HepG2 (cell line): ENCODE measurements at regions not wholly inside any gene's neighbourhood (a gene's known extent, or its start where the extent isn't known, plus 50 kb on each side); places are given as distances from the start of the nearest gene placed in this dataset.

Experiments
- ATAC-seq: fragments of 200-7000 bp; cut with Tn5 transposase; 3 replicates; pipeline ENCODE4 v1.9.1; 2020; ENCODE audit warnings: mild to moderate bottlenecking, moderate library complexity
- BruUV-seq: library from RNA; stranded (reverse); fragments of 400-500 nt; replicated peaks from 2 replicates; lab custom pipeline; 2021; lab: Mats Ljungman, UMichigan
- CTCF ChIA-PET: fragments of 300-600 bp; formaldehyde crosslinking; extraction: SDS; loops from one replicate; lab custom pipeline; 2021; ENCODE audit warnings: low total read pairs, inconsistent platforms, low intra/inter-chr PET ratio; lab: Yijun Ruan, JAX
- POLR2A ChIA-PET: fragments of 350-600 bp; sonication (Branson Sonifier 250); formaldehyde crosslinking; loops from one replicate; lab custom pipeline; 2020; ENCODE audit warnings: antibody characterized with exemption, inconsistent platforms; lab: Yijun Ruan, JAX
- DNase-seq: peaks from one replicate; pipeline ENCODE4 v3.0.0-alpha.2; 2015; ENCODE audit warnings: low spot score
- FAIRE-seq: peaks from 3 replicates; lab custom pipeline; 2011; peaks lifted over from hg19 to GRCh38; lab: Jason Lieb, UNC
- H2AFZ ChIP-seq: one replicate; pipeline ENCODE4 v1.6.1; 2011; ENCODE audit warnings: low read length, inconsistent platforms
- H3K27ac ChIP-seq: fragments of 300-600 bp; 3 replicates; pipeline ENCODE4 v1.8.0; 2011; ENCODE audit warnings: mixed run types, mild to moderate bottlenecking, mixed read lengths, low read length, inconsistent platforms; ENCODE audit not compliant: insufficient read depth; ENCODE audit errors: extremely low read length
- H3K27me3 ChIP-seq, 2 experiments: fragments of 200-600 bp in 1 of 2; 2 replicates in 1 of 2; 3 replicates in 1 of 2; pipeline versions ENCODE4 v1.6.0 to v1.8.0; 2011; ENCODE audit warnings: low read length in 2 of 2, mild to moderate bottlenecking in 2 of 2, moderate library complexity in 2 of 2, inconsistent platforms in 1 of 2; ENCODE audit not compliant: insufficient read depth in 2 of 2, control insufficient read depth in 1 of 2
- H3K36me3 ChIP-seq, 2 experiments: fragments of 200-600 bp in 1 of 2; replicated peaks in 1 of 2; 2 replicates in 1 of 2; 3 replicates in 1 of 2; pipeline versions ENCODE4 v1.5.1 to v1.8.0; 2011; ENCODE audit warnings: low read length in 2 of 2, inconsistent platforms in 1 of 2; ENCODE audit not compliant: insufficient read depth in 2 of 2, control insufficient read depth in 1 of 2
- H3K4me1 ChIP-seq: 2 replicates; pipeline ENCODE4 v1.5.1; 2012; ENCODE audit warnings: low read length, inconsistent platforms; ENCODE audit not compliant: insufficient read depth
- H3K4me2 ChIP-seq: 2 replicates; pipeline ENCODE4 v1.6.0; 2011; ENCODE audit warnings: low read depth, low read length, inconsistent platforms
- H3K4me3 ChIP-seq, 3 experiments: fragments of 200-600 bp in 1 of 3; sonication (generic), shearing (Covaris generic) in 1 of 3; replicated peaks in 1 of 3; 2 replicates each; pipeline ENCODE4 v1.5.1; 2011 to 2016; ENCODE audit warnings: low read length in 3 of 3, inconsistent platforms in 2 of 3, low read depth in 2 of 3, mild to moderate bottlenecking in 2 of 3, control low read depth in 1 of 3, mixed read lengths in 1 of 3; ENCODE audit not compliant: insufficient read depth in 1 of 3
- H3K79me2 ChIP-seq: one replicate; pipeline ENCODE4 v1.6.1; 2011; ENCODE audit warnings: low read length, inconsistent platforms; ENCODE audit not compliant: insufficient read depth
- H3K9ac ChIP-seq: 2 replicates; pipeline ENCODE4 v1.6.0; 2011; ENCODE audit warnings: mild to moderate bottlenecking, low read depth, low read length, inconsistent platforms; ENCODE audit not compliant: insufficient read depth
- H3K9me3 ChIP-seq: 2 replicates; pipeline ENCODE4 v1.5.1; 2012; ENCODE audit warnings: mild to moderate bottlenecking, low read length
- H4K20me1 ChIP-seq: 2 replicates; pipeline ENCODE4 v1.6.0; 2011; ENCODE audit warnings: inconsistent platforms, mild to moderate bottlenecking, low read length, moderate library complexity; ENCODE audit not compliant: insufficient read depth
- ATF7 ChIP-seq, 2 experiments: fragments of 450-650 bp in 1 of 2; sonication (generic) in 1 of 2; formaldehyde crosslinking in 1 of 2; IDR thresholded peaks; 2 replicates each; pipeline versions ENCODE4 v1.4.0 to v1.6.1; 2016 to 2020; ENCODE audit warnings: antibody characterized with exemption in 1 of 2, mild to moderate bottlenecking in 1 of 2, missing genetic modification reagents in 1 of 2
- CREB1 ChIP-seq, 2 experiments: fragments of 450-650 bp in 1 of 2; IDR thresholded peaks; 2 replicates each; pipeline ENCODE4 v1.6.1; 2016 to 2017; ENCODE audit warnings: control low read depth in 1 of 2, mild to moderate bottlenecking in 1 of 2, missing compliant biosample characterization in 1 of 2, missing genetic modification characterization in 1 of 2
- DBP ChIP-seq: sonication (generic); formaldehyde crosslinking; IDR thresholded peaks from 2 replicates; pipeline ENCODE4 v1.4.0; 2020; ENCODE audit warnings: missing genetic modification reagents; ENCODE audit errors: not compliant biosample characterization
- NFYC ChIP-seq: IDR thresholded peaks from 2 replicates; pipeline ENCODE4 v1.6.1; 2016; ENCODE audit warnings: missing genetic modification reagents, missing compliant biosample characterization
- RAD21 ChIP-seq: fragments of 450-650 bp; formaldehyde crosslinking; IDR thresholded peaks from 2 replicates; pipeline ENCODE4 v1.5.0; 2020; ENCODE audit warnings: mild to moderate bottlenecking
- SAP130 ChIP-seq: IDR thresholded peaks from 2 replicates; pipeline ENCODE4 v1.6.1; 2016; ENCODE audit warnings: low read depth
- SIX4 ChIP-seq: sonication (generic); formaldehyde crosslinking; IDR thresholded peaks from 2 replicates; pipeline ENCODE4 v1.4.0; 2020; ENCODE audit warnings: missing genetic modification reagents
- TEAD3 ChIP-seq: optimal IDR thresholded peaks from 2 replicates; pipeline ENCODE3; 2016; ENCODE audit warnings: borderline replicate concordance
- THAP11 ChIP-seq: IDR thresholded peaks from 2 replicates; pipeline ENCODE4 v1.6.1; 2016; ENCODE audit warnings: missing biosample characterization, missing genetic modification reagents
- ZNF253 ChIP-seq: sonication (generic); formaldehyde crosslinking; IDR thresholded peaks from 2 replicates; pipeline ENCODE4 v1.8.0; 2022; ENCODE audit warnings: mild to moderate bottlenecking, missing genetic modification reagents, borderline replicate concordance
- ZNF619 ChIP-seq: sonication (generic); formaldehyde crosslinking; IDR thresholded peaks from 2 replicates; pipeline ENCODE4 v1.4.0; 2020; ENCODE audit warnings: mild to moderate bottlenecking, missing genetic modification reagents
- ZNF772 ChIP-seq: sonication (generic); formaldehyde crosslinking; IDR thresholded peaks from 2 replicates; pipeline ENCODE4 v1.5.0; 2020; ENCODE audit warnings: mild to moderate bottlenecking, missing genetic modification reagents
- WGBS: methylation state at CpG from one replicate; pipeline ENCODE4 v1.1.6; 2017; ENCODE audit warnings: low lambda C conversion rate; 5-methylcytosine and 5-hydroxymethylcytosine counted together
- in situ Hi-C: cut with HindIII; loops from 2 replicates; pipeline ENCODE4 v1.10.0; 2017; ENCODE audit warnings: low pct_unique_long_range_greater_than_20kb; ENCODE audit not compliant: extremely low pct_ligation_motif_present
- intact Hi-C: fragments of 100-400 bp; cut with micrococcal nuclease; formaldehyde crosslinking; loops from one replicate; pipeline ENCODE4 v1.10.0; 2022; ENCODE audit not compliant: unreplicated experiment
- TF ChIP-seq, protein P1 (sequence below): sonication (generic); formaldehyde crosslinking; IDR thresholded peaks from 2 replicates; pipeline ENCODE4 v1.4.0; 2020; ENCODE audit warnings: low read depth, missing genetic modification reagents
- TF ChIP-seq, protein P2 (sequence below): sonication (generic); formaldehyde crosslinking; IDR thresholded peaks from 2 replicates; pipeline ENCODE4 v1.4.0; 2020; ENCODE audit warnings: mild to moderate bottlenecking, missing genetic modification reagents

DNA sequence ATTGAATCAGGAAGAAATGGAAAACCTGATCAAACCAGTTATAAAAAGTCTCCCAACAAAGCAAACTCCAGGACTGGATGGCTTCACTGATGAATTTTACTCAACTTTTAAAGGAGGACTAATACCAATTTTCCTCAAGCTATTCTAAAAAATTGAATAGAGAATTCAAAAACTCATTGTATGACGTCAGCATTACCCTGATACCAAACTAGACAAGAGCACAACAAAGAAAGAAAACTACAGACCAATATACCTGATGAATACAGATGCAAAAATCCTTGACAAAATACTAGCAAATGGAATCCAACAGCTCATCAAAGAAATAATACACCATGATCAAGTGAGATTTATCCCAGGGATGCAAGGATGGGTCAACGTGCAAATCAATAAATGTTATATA is 172.9 kb downstream of the FNDC1 start:
- H3K27me3 ChIP-seq: no peaks in the 10 kb centered on the region
- no peaks in the 10 kb centered on the region for H3K79me2 ChIP-seq
- in situ Hi-C loops (no loop called here), intact Hi-C loops (no loop called here)
- TF ChIP-seq ZNF253 (CRISPR knock-in tag) (no peak), ZNF772 (CRISPR knock-in tag) (no peak), TEAD3 (CRISPR knock-in tag) (no peak), SIX4 (CRISPR knock-in tag) (no peak), ZNF619 (CRISPR knock-in tag) (no peak), SAP130 (CRISPR knock-in tag) (no peak), RAD21 (no peak), THAP11 (CRISPR knock-in tag) (no peak), CREB1 (IDR thresholded peaks at IDR 0.05) (peak; percentile 95), CREB1 (CRISPR knock-in tag; IDR thresholded peaks at IDR 0.05) (no peak), NFYC (CRISPR knock-in tag) (no peak), ATF7 (IDR thresholded peaks at IDR 0.05) (peak; percentile 97), ATF7 (CRISPR knock-in tag; IDR thresholded peaks at IDR 0.05) (no peak), DBP (CRISPR knock-in tag) (no peak)
- TF ChIP-seq, protein P1, sequence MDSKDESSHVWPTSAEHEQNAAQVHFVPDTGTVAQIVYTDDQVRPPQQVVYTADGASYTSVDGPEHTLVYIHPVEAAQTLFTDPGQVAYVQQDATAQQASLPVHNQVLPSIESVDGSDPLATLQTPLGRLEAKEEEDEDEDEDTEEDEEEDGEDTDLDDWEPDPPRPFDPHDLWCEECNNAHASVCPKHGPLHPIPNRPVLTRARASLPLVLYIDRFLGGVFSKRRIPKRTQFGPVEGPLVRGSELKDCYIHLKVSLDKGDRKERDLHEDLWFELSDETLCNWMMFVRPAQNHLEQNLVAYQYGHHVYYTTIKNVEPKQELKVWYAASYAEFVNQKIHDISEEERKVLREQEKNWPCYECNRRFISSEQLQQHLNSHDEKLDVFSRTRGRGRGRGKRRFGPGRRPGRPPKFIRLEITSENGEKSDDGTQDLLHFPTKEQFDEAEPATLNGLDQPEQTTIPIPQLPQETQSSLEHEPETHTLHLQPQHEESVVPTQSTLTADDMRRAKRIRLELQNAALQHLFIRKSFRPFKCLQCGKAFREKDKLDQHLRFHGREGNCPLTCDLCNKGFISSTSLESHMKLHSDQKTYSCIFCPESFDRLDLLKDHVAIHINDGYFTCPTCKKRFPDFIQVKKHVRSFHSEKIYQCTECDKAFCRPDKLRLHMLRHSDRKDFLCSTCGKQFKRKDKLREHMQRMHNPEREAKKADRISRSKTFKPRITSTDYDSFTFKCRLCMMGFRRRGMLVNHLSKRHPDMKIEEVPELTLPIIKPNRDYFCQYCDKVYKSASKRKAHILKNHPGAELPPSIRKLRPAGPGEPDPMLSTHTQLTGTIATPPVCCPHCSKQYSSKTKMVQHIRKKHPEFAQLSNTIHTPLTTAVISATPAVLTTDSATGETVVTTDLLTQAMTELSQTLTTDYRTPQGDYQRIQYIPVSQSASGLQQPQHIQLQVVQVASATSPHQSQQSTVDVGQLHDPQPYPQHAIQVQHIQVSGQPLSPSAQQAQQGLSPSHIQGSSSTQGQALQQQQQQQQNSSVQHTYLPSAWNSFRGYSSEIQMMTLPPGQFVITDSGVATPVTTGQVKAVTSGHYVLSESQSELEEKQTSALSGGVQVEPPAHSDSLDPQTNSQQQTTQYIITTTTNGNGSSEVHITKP (CRISPR knock-in tag): no peak
- TF ChIP-seq, protein P2, sequence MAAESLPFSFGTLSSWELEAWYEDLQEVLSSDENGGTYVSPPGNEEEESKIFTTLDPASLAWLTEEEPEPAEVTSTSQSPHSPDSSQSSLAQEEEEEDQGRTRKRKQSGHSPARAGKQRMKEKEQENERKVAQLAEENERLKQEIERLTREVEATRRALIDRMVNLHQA: no peak
- 0 out of 2 replicates have a peak, but pooled peaks cover 5% of the 10 kb centered on the region for H3K9me3 ChIP-seq
- no peak overlapping the region for H2AFZ ChIP-seq
- no peak overlapping the region for H3K4me2 ChIP-seq
- no peaks in the 10 kb centered on the region for H4K20me1 ChIP-seq
- 0% methylated on average over 2 of the region's 2 CpGs for WGBS
- no TSS peak for BruUV-seq
- FAIRE-seq (no peak), ATAC-seq (no peak), DNase-seq (no peak)
- H3K9ac ChIP-seq: no peak overlapping the region
- H3K27ac ChIP-seq: no peak overlapping the region
- H3K36me3 ChIP-seq: no peaks in the 10 kb centered on the region
- H3K4me3 ChIP-seq: no peak overlapping the region
- POLR2A ChIA-PET: no interaction called here
- CTCF ChIA-PET: no interaction called here
- no peaks in the 10 kb centered on the region for H3K4me1 ChIP-seq
